ENCODE measurements at regions not wholly inside any gene's neighbourhood (a gene's known extent, or its start where the extent isn't known, plus 50 kb on each side); places are given as distances from the start of the nearest gene placed in this dataset.

- H3K27me3 ChIP-seq, result no peaks in the 10 kb centered on the region
- no peak for DNase-seq (ENCODE audit: low spot score)
- no peak overlapping the region for H3K4me3 ChIP-seq
- no peak for TF ChIP-seq CTCF (IDR thresholded peaks at IDR 0.05)
- H3K9me3 ChIP-seq, result no peaks in the 10 kb centered on the region
- H3K4me1 ChIP-seq, result peaks cover 0 to 12% of the 10 kb centered on the region in 2 donors
- peak overlapping the region; percentile 12 to 55 for H3K27ac ChIP-seq
- no peaks in the 10 kb centered on the region for H3K36me3 ChIP-seq
Observed at GRCh38 chr13:80551650-80552497, 210.9 kb upstream of the SPRY2 start.

- Histone ChIP-seq H3K4me3 (no peak overlapping the region), H3K27me3 (no peaks in the 10 kb centered on the region), H3K27ac (peak overlapping the region in 1 of 2 donors; percentile 55), H3K9me3 (no peaks in the 10 kb centered on the region), H3K36me3 (no peaks in the 10 kb centered on the region), H3K4me1 (peaks cover 0 to 12% of the 10 kb centered on the region in 2 donors)
- no peak for DNase-seq (ENCODE audit: low spot score)
- TF ChIP-seq CTCF (IDR thresholded peaks at IDR 0.05), result no peak
Observed at GRCh38 chr13:80550971-80551441, 210.1 kb upstream of the SPRY2 start.

- Histone ChIP-seq H3K27ac (no peak overlapping the region), H3K4me1 (peaks cover 0 to 12% of the 10 kb centered on the region in 2 donors), H3K9me3 (no peaks in the 10 kb centered on the region), H3K4me3 (no peak overlapping the region), H3K27me3 (no peaks in the 10 kb centered on the region), H3K36me3 (no peaks in the 10 kb centered on the region)
- no peak for DNase-seq (ENCODE audit: low spot score)
- no peak for TF ChIP-seq CTCF (IDR thresholded peaks at IDR 0.05)
Observed at GRCh38 chr13:80548915-80549314, 208.0 kb upstream of the SPRY2 start.

- H3K27ac ChIP-seq, result peak overlapping the region; percentile 13 to 22
- no peak for DNase-seq (ENCODE audit: low spot score)
Observed at GRCh38 chr13:80547885-80548825, 207.2 kb upstream of the SPRY2 start.

GRCh38 chr13:80547341-80547740 lies 206.4 kb upstream of the SPRY2 start:
- Histone ChIP-seq H3K27me3 (no peaks in the 10 kb centered on the region), H3K4me1 (peaks cover 0 to 12% of the 10 kb centered on the region in 2 donors), H3K36me3 (no peaks in the 10 kb centered on the region), H3K27ac (peak overlapping the region; percentile 13 to 22), H3K9me3 (no peaks in the 10 kb centered on the region), H3K4me3 (no peak overlapping the region)
- no peak for DNase-seq (ENCODE audit: low spot score)
- TF ChIP-seq CTCF (IDR thresholded peaks at IDR 0.05), result no peak

More at GRCh38 chr13:80547885-80548825, 207.2 kb upstream of the SPRY2 start:
- Histone ChIP-seq H3K4me1 (peaks cover 0 to 12% of the 10 kb centered on the region in 2 donors), H3K27me3 (no peaks in the 10 kb centered on the region), H3K36me3 (no peaks in the 10 kb centered on the region), H3K9me3 (no peaks in the 10 kb centered on the region), H3K4me3 (no peak overlapping the region)
- TF ChIP-seq CTCF (IDR thresholded peaks at IDR 0.05), result no peak
